HG03571 (cell line): ENCODE measurements at regions not wholly inside any gene's neighbourhood (a gene's known extent, or its start where the extent isn't known, plus 50 kb on each side); places are given as distances from the start of the nearest gene placed in this dataset.

Source experiments
- ATAC-seq: cut with Tn5 transposase; IDR thresholded peaks from one replicate; pipeline ENCODE4 v1.9.1; 2021; ENCODE audit not compliant: unreplicated experiment

GRCh38 chr18:56139792-56140254, 498.6 kb downstream of the TXNL1 start:
- ATAC-seq: no peak

GRCh38 chr18:56139372-56139771, 499.0 kb downstream of the TXNL1 start:
- ATAC-seq: no peak

- ATAC-seq: no peak
Observed at GRCh38 chr18:56136105-56136504, 502.3 kb downstream of the TXNL1 start.

GRCh38 chr18:56130481-56130880, 507.9 kb downstream of the TXNL1 start:
- no peak for ATAC-seq

GRCh38 chr18:56128153-56128791, 510.1 kb downstream of the TXNL1 start:
- ATAC-seq: no peak

- ATAC-seq: no peak
Observed at GRCh38 chr18:56127322-56128099, 510.9 kb downstream of the TXNL1 start.

- no peak for ATAC-seq
Observed at GRCh38 chr18:56124186-56124585, 514.2 kb downstream of the TXNL1 start.

- ATAC-seq: no peak
Observed at GRCh38 chr18:56121669-56122068, 516.7 kb downstream of the TXNL1 start.

GRCh38 chr18:56120782-56121181, 517.6 kb downstream of the TXNL1 start:
- ATAC-seq: no peak

- no peak for ATAC-seq
Observed at GRCh38 chr18:56119681-56120080, 518.7 kb downstream of the TXNL1 start.

- ATAC-seq: no peak
Observed at GRCh38 chr18:56118422-56118821, 520.0 kb downstream of the TXNL1 start.

- ATAC-seq: no peak
Observed at GRCh38 chr18:56115071-56116015, 523.0 kb downstream of the TXNL1 start.

GRCh38 chr18:56112984-56113383, 525.0 kb upstream of the TCF4 start:
- no peak for ATAC-seq

- ATAC-seq: peak; percentile 96
Observed at GRCh38 chr18:56112013-56112749, 524.2 kb upstream of the TCF4 start.

GRCh38 chr18:56109757-56110156, 521.8 kb upstream of the TCF4 start:
- no peak for ATAC-seq

GRCh38 chr18:56108478-56109367, 520.7 kb upstream of the TCF4 start:
- ATAC-seq: no peak

- ATAC-seq: no peak
Observed at GRCh38 chr18:56107821-56108477, 520.0 kb upstream of the TCF4 start.

- ATAC-seq: no peak
Observed at GRCh38 chr18:56100090-56100722, 512.2 kb upstream of the TCF4 start.

GRCh38 chr18:56097621-56098020, 509.6 kb upstream of the TCF4 start:
- ATAC-seq: no peak
